ENCODE measurements at regions not wholly inside any gene's neighbourhood (a gene's known extent, or its start where the extent isn't known, plus 50 kb on each side); places are given as distances from the start of the nearest gene placed in this dataset.
"Not testable (repeated sequence)": the region's sequence is repeated elsewhere in the genome, so short reads cannot be mapped to it uniquely, and the experiment has no call there.

DNA sequence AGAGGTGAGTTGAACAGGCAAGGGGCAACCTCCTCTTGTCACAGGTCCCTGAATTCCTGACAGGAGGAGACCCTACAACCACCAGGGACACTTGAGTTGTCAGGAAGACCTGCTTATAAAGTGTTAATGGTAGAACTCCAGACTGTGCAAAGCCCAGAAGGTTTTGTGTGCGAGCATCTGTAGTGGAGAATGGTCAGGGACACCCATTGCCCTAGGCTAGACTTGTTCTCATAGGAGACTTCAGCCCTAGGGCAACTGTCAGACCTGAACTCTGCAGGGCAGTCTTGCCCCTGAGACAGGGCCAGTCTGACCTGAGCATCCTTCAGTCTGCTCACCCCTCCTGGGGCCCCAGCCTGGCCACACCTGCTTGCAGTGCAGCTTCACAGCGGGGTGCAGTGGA is 377.3 kb upstream of the SPATA31A3 start:
- not testable (repeated sequence) for H3K4me3 ChIP-seq (ENCODE audit: low read length); H2AFZ ChIP-seq (ENCODE audit: low read depth, low read length); H3K9ac ChIP-seq (ENCODE audit: low read length); H3K79me2 ChIP-seq (replicated peaks; ENCODE audit: insufficient read depth, low read length); H3K9me3 ChIP-seq (ENCODE audit: low read length); H4K20me1 ChIP-seq (ENCODE audit: insufficient read depth); H3K4me2 ChIP-seq (ENCODE audit: low read length); H3F3A ChIP-seq (ENCODE audit: insufficient read depth, low read length, poor library complexity, severe bottlenecking); H3K36me3 ChIP-seq (ENCODE audit: insufficient read depth, low read length); H3K27ac ChIP-seq (ENCODE audit: low read length); H3K9me2 ChIP-seq (ENCODE audit: insufficient read depth, low read length); H3K27me3 ChIP-seq (ENCODE audit: insufficient read depth, low read depth, low read length)

DNA sequence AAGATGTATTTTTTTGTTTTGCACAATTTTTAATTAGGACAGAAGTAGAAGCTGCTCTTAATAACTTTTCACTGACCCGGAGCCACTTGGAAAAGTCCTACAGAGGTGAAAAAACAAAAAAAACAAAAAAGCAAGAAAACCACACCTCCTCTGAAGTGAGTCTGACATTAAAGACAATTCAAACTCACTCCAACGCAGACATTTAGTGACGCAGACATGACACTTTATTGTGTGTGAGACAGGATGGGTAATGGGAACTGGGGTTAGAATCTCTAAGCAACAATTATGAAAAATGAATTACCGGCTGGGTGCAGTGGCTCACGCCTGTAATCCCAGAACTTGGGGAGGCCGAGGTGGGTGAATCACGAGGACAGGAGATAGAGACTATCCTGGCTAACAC is 370.0 kb upstream of the SPATA31A3 start:
- H2AFZ ChIP-seq (ENCODE audit: low read depth, low read length); H3K27me3 ChIP-seq (ENCODE audit: insufficient read depth, low read depth, low read length); H3K9me2 ChIP-seq (ENCODE audit: insufficient read depth, low read length); H3K4me2 ChIP-seq (ENCODE audit: low read length); H3K36me3 ChIP-seq (ENCODE audit: insufficient read depth, low read length); H3K27ac ChIP-seq (ENCODE audit: low read length); H3K4me3 ChIP-seq (ENCODE audit: low read length); H4K20me1 ChIP-seq (ENCODE audit: insufficient read depth); H3K79me2 ChIP-seq (replicated peaks; ENCODE audit: insufficient read depth, low read length); H3K9ac ChIP-seq (ENCODE audit: low read length); H3F3A ChIP-seq (ENCODE audit: insufficient read depth, low read length, poor library complexity, severe bottlenecking); H3K9me3 ChIP-seq (ENCODE audit: low read length): not testable (repeated sequence)

DNA sequence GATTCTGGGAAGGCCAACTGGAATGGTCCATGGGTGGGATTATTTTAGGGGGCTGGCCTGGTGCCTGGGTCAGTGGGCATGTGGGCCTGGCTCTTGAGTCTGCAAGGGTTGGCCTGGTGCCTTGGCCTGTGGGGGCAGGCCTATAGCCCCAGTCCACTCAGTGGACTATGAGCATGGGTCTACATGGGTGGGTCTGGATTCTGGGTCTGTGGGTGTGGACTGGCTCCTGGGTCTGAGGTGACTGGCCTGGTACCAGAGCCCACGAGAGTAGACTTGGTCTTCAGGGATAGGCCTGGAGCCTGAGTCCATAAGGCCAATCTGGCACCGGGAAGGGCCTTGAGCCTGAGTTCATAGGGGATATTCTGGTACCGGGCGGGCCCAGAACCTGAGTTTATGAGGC is 361.6 kb upstream of the SPATA31A3 start:
- not testable (repeated sequence) for H3K4me2 ChIP-seq (ENCODE audit: low read length); H3K9me3 ChIP-seq (ENCODE audit: low read length); H3K4me3 ChIP-seq (ENCODE audit: low read length); H3K36me3 ChIP-seq (ENCODE audit: insufficient read depth, low read length); H4K20me1 ChIP-seq (ENCODE audit: insufficient read depth); H2AFZ ChIP-seq (ENCODE audit: low read depth, low read length); H3F3A ChIP-seq (ENCODE audit: insufficient read depth, low read length, poor library complexity, severe bottlenecking); H3K27me3 ChIP-seq (ENCODE audit: insufficient read depth, low read depth, low read length); H3K79me2 ChIP-seq (replicated peaks; ENCODE audit: insufficient read depth, low read length); H3K9me2 ChIP-seq (ENCODE audit: insufficient read depth, low read length); H3K9ac ChIP-seq (ENCODE audit: low read length); H3K27ac ChIP-seq (ENCODE audit: low read length)

DNA sequence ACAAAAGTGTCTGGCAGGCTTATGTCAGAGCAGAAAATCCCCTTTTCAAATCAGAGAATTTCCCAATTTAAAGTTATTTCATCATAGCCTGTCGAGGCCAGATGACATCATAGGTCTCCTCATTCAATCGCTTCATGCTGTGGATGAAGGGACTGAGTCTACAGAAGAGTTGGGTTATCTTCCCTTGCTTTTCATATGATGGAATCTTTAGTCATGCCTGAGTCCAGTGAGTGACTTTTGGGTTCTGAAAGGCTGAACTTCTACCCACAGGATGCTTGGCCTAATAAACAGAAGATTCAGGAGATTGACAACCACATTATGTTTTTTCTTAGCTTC is 357.0 kb upstream of the SPATA31A3 start:
- not testable (repeated sequence) for H3K9me3 ChIP-seq (ENCODE audit: low read length); H3F3A ChIP-seq (ENCODE audit: insufficient read depth, low read length, poor library complexity, severe bottlenecking); H3K4me3 ChIP-seq (ENCODE audit: low read length); H3K27me3 ChIP-seq (ENCODE audit: insufficient read depth, low read depth, low read length); H4K20me1 ChIP-seq (ENCODE audit: insufficient read depth); H3K27ac ChIP-seq (ENCODE audit: low read length); H3K4me2 ChIP-seq (ENCODE audit: low read length); H2AFZ ChIP-seq (ENCODE audit: low read depth, low read length); H3K36me3 ChIP-seq (ENCODE audit: insufficient read depth, low read length); H3K79me2 ChIP-seq (replicated peaks; ENCODE audit: insufficient read depth, low read length); H3K9me2 ChIP-seq (ENCODE audit: insufficient read depth, low read length); H3K9ac ChIP-seq (ENCODE audit: low read length)

DNA sequence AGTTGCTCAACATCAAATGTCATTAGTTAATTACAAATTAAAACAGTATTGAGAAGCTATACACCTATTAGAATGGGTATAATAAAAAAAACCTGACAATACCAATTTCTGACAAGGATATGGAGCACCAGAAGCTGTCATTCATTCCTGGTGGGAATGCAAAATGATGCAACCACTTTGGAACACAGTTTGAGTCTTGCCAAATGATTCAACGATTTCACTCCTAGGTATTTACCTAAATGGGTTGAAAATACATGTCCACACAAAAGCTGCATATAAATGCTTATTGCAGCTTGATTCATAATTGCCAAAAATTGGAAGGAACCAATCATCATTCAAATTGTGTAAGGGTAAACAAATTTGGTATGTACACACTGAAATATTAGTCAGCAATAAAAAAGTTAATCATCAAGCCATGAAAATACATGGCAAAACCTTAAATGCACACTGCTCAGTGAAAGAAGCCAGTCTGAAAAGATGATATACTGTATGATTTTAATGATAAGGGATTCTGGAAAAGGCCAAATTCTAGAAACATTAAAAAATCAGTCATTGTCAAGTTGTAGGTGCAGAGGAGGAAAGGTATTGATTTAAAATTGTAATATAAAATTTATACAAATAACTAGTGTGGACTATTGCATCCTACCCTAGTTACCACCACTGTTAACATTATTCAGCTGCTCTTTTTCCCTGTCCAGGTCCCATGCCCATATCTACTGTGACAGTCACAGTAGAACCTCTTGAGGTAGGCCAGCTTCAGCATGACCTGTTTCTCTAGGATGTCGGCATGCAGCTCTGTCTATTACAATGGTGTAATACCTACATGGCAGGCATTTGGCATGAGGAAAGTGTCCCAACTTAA is 356.4 kb upstream of the SPATA31A3 start:
- H3K4me2 ChIP-seq (ENCODE audit: low read length); H3K27me3 ChIP-seq (ENCODE audit: insufficient read depth, low read depth, low read length); H3F3A ChIP-seq (ENCODE audit: insufficient read depth, low read length, poor library complexity, severe bottlenecking); H2AFZ ChIP-seq (ENCODE audit: low read depth, low read length); H4K20me1 ChIP-seq (ENCODE audit: insufficient read depth); H3K9me2 ChIP-seq (ENCODE audit: insufficient read depth, low read length); H3K9ac ChIP-seq (ENCODE audit: low read length); H3K9me3 ChIP-seq (ENCODE audit: low read length); H3K4me3 ChIP-seq (ENCODE audit: low read length); H3K27ac ChIP-seq (ENCODE audit: low read length); H3K79me2 ChIP-seq (replicated peaks; ENCODE audit: insufficient read depth, low read length); H3K36me3 ChIP-seq (ENCODE audit: insufficient read depth, low read length): not testable (repeated sequence)

DNA sequence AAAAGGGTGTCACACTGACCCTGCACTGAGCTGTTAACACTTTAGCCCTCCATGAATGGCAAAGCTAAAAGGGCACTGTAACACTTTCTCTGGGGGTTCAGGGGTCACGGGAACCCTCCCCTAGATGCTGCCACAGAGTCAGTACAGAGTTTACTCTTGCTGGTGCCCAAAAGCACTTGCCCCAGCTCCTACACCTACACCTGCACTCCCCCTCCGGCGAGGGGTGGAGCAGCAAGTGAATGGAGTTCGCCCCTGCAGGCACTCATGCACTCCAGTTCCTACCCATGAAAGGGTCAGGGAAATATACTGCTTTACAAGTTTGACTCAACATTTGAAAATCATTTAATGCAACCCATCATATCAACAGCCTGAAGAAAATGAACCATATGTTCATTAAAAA is 355.7 kb upstream of the SPATA31A3 start:
- H2AFZ ChIP-seq (ENCODE audit: low read depth, low read length); H3K27me3 ChIP-seq (ENCODE audit: insufficient read depth, low read depth, low read length); H3K9me2 ChIP-seq (ENCODE audit: insufficient read depth, low read length); H3K36me3 ChIP-seq (ENCODE audit: insufficient read depth, low read length); H3K9ac ChIP-seq (ENCODE audit: low read length); H3K27ac ChIP-seq (ENCODE audit: low read length); H3K4me2 ChIP-seq (ENCODE audit: low read length); H3K9me3 ChIP-seq (ENCODE audit: low read length); H3F3A ChIP-seq (ENCODE audit: insufficient read depth, low read length, poor library complexity, severe bottlenecking); H4K20me1 ChIP-seq (ENCODE audit: insufficient read depth); H3K79me2 ChIP-seq (replicated peaks; ENCODE audit: insufficient read depth, low read length); H3K4me3 ChIP-seq (ENCODE audit: low read length): not testable (repeated sequence)

DNA sequence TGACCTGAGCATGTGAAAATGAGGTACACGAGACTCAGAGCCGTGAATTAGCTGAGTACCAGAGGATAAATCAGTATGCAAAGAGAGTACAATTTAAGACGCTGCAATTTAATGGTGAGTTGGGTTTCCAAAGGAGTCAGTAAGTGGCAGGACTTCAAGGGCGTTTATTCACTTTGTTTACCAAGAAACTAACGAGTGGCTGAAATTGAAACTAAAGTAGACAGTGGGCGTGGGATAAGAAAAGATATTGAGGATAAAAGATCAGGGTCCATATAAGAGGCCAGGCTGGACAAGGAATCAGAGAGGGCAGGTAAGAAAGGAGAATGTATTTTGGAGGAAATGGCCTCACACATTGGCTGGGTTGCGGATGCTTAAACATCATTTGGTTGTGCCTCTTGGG is 346.9 kb upstream of the SPATA31A3 start:
- H3K4me2 ChIP-seq (ENCODE audit: low read length); H4K20me1 ChIP-seq (ENCODE audit: insufficient read depth); H2AFZ ChIP-seq (ENCODE audit: low read depth, low read length); H3K79me2 ChIP-seq (replicated peaks; ENCODE audit: insufficient read depth, low read length); H3K9ac ChIP-seq (ENCODE audit: low read length); H3F3A ChIP-seq (ENCODE audit: insufficient read depth, low read length, poor library complexity, severe bottlenecking); H3K27ac ChIP-seq (ENCODE audit: low read length); H3K9me3 ChIP-seq (ENCODE audit: low read length); H3K4me3 ChIP-seq (ENCODE audit: low read length); H3K27me3 ChIP-seq (ENCODE audit: insufficient read depth, low read depth, low read length); H3K9me2 ChIP-seq (ENCODE audit: insufficient read depth, low read length); H3K36me3 ChIP-seq (ENCODE audit: insufficient read depth, low read length): not testable (repeated sequence)

DNA sequence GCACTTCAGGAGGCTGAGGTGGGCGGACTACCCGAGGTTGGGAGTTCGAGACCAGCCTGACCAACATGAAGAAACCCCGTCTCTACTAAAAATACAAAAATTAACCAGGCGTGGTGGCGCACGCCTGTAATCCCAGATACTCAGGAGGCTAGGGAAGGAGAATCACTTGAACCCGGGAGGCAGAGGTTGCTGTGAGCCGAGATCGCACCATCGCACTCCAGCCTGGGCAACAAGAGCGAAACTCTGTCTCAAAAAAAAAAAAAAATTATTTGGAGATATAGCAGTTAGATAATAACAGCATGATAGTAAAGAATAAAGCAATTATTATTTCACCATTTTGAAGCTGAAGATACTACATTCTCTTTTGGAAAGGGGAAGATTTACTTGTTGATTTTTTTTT is 345.9 kb upstream of the SPATA31A3 start:
- H3K36me3 ChIP-seq (ENCODE audit: insufficient read depth, low read length); H3K27me3 ChIP-seq (ENCODE audit: insufficient read depth, low read depth, low read length); H3K9ac ChIP-seq (ENCODE audit: low read length); H3K27ac ChIP-seq (ENCODE audit: low read length); H2AFZ ChIP-seq (ENCODE audit: low read depth, low read length); H3K4me3 ChIP-seq (ENCODE audit: low read length); H4K20me1 ChIP-seq (ENCODE audit: insufficient read depth); H3K9me3 ChIP-seq (ENCODE audit: low read length); H3K9me2 ChIP-seq (ENCODE audit: insufficient read depth, low read length); H3F3A ChIP-seq (ENCODE audit: insufficient read depth, low read length, poor library complexity, severe bottlenecking); H3K79me2 ChIP-seq (replicated peaks; ENCODE audit: insufficient read depth, low read length); H3K4me2 ChIP-seq (ENCODE audit: low read length): not testable (repeated sequence)
